ENCODE measurements at regions not wholly inside any gene's neighbourhood (a gene's known extent, or its start where the extent isn't known, plus 50 kb on each side); places are given as distances from the start of the nearest gene placed in this dataset.

GRCh38 chr4:182091128-182091527 is 152.1 kb upstream of the TENM3 start:
- TF ChIP-seq POLR2AphosphoS5 (IDR thresholded peaks at IDR 0.05; ENCODE audit: low read depth, low read length) = no peak
- TF ChIP-seq POLR2A (IDR thresholded peaks at IDR 0.05; ENCODE audit: low read depth, low read length) = no peak
